Erythroblast (primary cell): ENCODE measurements at regions not wholly inside any gene's neighbourhood (a gene's known extent, or its start where the extent isn't known, plus 50 kb on each side); places are given as distances from the start of the nearest gene placed in this dataset.

ENCODE experiments used
- GATA1 ChIP-seq: IDR thresholded peaks from 2 replicates; pipeline ENCODE4 v1.6.1; 2011; ENCODE audit warnings: low read depth, mild to moderate bottlenecking, control low read depth, low read length, moderate library complexity
- POLR2A ChIP-seq: IDR thresholded peaks from 2 replicates; pipeline ENCODE4 v1.6.1; 2011; ENCODE audit warnings: mild to moderate bottlenecking, low read length

GRCh38 chr10:117673230-117674010 lies 130.9 kb downstream of the EMX2 start:
- no peak for TF ChIP-seq POLR2A
- TF ChIP-seq GATA1, result no peak
